Hepatocyte (in vitro differentiated cells): ENCODE measurements at regions not wholly inside any gene's neighbourhood (a gene's known extent, or its start where the extent isn't known, plus 50 kb on each side); places are given as distances from the start of the nearest gene placed in this dataset.

Experiments used
- DNase-seq: peaks from one replicate; pipeline ENCODE4 v3.0.0-alpha.2; 2016; ENCODE audit warnings: low spot score
- H2AFZ ChIP-seq: fragments of 200-600 bp; sonication (generic); 2 replicates; pipeline ENCODE4 v1.6.0; 2016; ENCODE audit warnings: antibody characterized with exemption, mild to moderate bottlenecking
- H3K27ac ChIP-seq: fragments of 200-600 bp; sonication (generic); 2 replicates; pipeline ENCODE4 v1.5.1; 2016; ENCODE audit warnings: mild to moderate bottlenecking
- H3K27me3 ChIP-seq: fragments of 200-600 bp; sonication (generic); 2 replicates; pipeline ENCODE4 v1.6.1; 2016
- H3K36me3 ChIP-seq: fragments of 200-600 bp; sonication (generic); replicated peaks from 2 replicates; pipeline ENCODE4 v1.5.1; 2016; ENCODE audit warnings: low read depth; ENCODE audit not compliant: insufficient read depth
- H3K4me1 ChIP-seq: fragments of 200-600 bp; sonication (generic); 2 replicates; pipeline ENCODE4 v1.5.1; 2016; ENCODE audit warnings: mild to moderate bottlenecking, moderate library complexity; ENCODE audit not compliant: insufficient read depth
- H3K4me2 ChIP-seq: fragments of 200-600 bp; sonication (generic); 2 replicates; pipeline ENCODE4 v1.6.0; 2016
- H3K4me3 ChIP-seq: fragments of 200-600 bp; sonication (generic); 2 replicates; pipeline ENCODE4 v1.5.1; 2016; ENCODE audit warnings: mild to moderate bottlenecking
- H3K79me2 ChIP-seq: fragments of 200-600 bp; sonication (generic); 2 replicates; pipeline ENCODE4 v1.6.0; 2017; ENCODE audit warnings: mild to moderate bottlenecking
- H3K9me2 ChIP-seq: fragments of 200-600 bp; sonication (generic); replicated peaks from 2 replicates; pipeline ENCODE4 v1.6.0; 2017; ENCODE audit warnings: mild to moderate bottlenecking; ENCODE audit not compliant: insufficient read depth
- H3K9me3 ChIP-seq: fragments of 200-600 bp; sonication (generic); 2 replicates; pipeline ENCODE4 v1.5.1; 2016; ENCODE audit warnings: low read depth, mild to moderate bottlenecking
- H4K20me1 ChIP-seq: fragments of 200-600 bp; sonication (generic); 2 replicates; pipeline ENCODE4 v1.6.0; 2016; ENCODE audit warnings: mild to moderate bottlenecking; ENCODE audit not compliant: insufficient read depth, poor library complexity, severe bottlenecking
- CTCF ChIP-seq: fragments of 200-600 bp; sonication (generic); IDR thresholded peaks from 2 replicates; pipeline ENCODE4 v1.5.1; 2016; ENCODE audit warnings: antibody characterized with exemption, mild to moderate bottlenecking; ENCODE audit not compliant: poor library complexity
- EZH2 ChIP-seq: fragments of 200-600 bp; sonication (generic); IDR thresholded peaks from 2 replicates; pipeline ENCODE4 v1.6.1; 2016; ENCODE audit warnings: antibody characterized with exemption, mild to moderate bottlenecking, borderline replicate concordance
- EZH2phosphoT487 ChIP-seq: fragments of 200-600 bp; sonication (generic); IDR thresholded peaks from one replicate; pipeline ENCODE4 v1.6.1; 2018; ENCODE audit warnings: antibody characterized with exemption, mild to moderate bottlenecking, low read depth, moderate library complexity; ENCODE audit not compliant: unreplicated experiment, severe bottlenecking
- WGBS: methylation state at CpG from one replicate; pipeline ENCODE4 v1.1.6; 2016; ENCODE audit warnings: low lambda C conversion rate; ENCODE audit errors: missing lambda C conversion rate; 5-methylcytosine and 5-hydroxymethylcytosine counted together

- Histone ChIP-seq H3K4me3 (no peak overlapping the region), H2AFZ (no peak overlapping the region), H3K27me3 (no peaks in the 10 kb centered on the region), H3K9me2 (no peaks in the 10 kb centered on the region), H3K27ac (no peak overlapping the region), H3K4me2 (no peak overlapping the region), H3K4me1 (peaks cover 3% of the 10 kb centered on the region), H4K20me1 (no peaks in the 10 kb centered on the region), H3K79me2 (no peaks in the 10 kb centered on the region), H3K9me3 (no peaks in the 10 kb centered on the region), H3K36me3 (no peaks in the 10 kb centered on the region)
- 89% methylated on average over 3 of the region's 3 CpGs for WGBS
- no peak for DNase-seq
- TF ChIP-seq CTCF (no peak), EZH2phosphoT487 (no peak), EZH2 (no peak)
Observed at GRCh38 chr2:156177654-156178053, 154.9 kb downstream of the NR4A2 start.

- TF ChIP-seq EZH2phosphoT487: no peak
- TF ChIP-seq CTCF: no peak
- TF ChIP-seq EZH2: no peak
- H4K20me1 ChIP-seq: no peaks in the 10 kb centered on the region
- WGBS: 86% methylated on average over 2 of the region's 2 CpGs
- no peaks in the 10 kb centered on the region for H3K79me2 ChIP-seq
- peaks cover 2% of the 10 kb centered on the region for H3K4me1 ChIP-seq
- no peaks in the 10 kb centered on the region for H3K9me2 ChIP-seq
- H3K27ac ChIP-seq: no peak overlapping the region
- H3K27me3 ChIP-seq: no peaks in the 10 kb centered on the region
- peaks cover 4% of the 10 kb centered on the region for H3K9me3 ChIP-seq
- no peak overlapping the region for H3K4me2 ChIP-seq
- no peak overlapping the region for H3K4me3 ChIP-seq
- no peak overlapping the region for H2AFZ ChIP-seq
- no peak for DNase-seq
- no peaks in the 10 kb centered on the region for H3K36me3 ChIP-seq
Observed at GRCh38 chr2:156175946-156176345, 156.6 kb downstream of the NR4A2 start.

GRCh38 chr2:156170929-156171328, 161.6 kb downstream of the NR4A2 start:
- no peaks in the 10 kb centered on the region for H3K36me3 ChIP-seq
- H3K27ac ChIP-seq: no peak overlapping the region
- H3K79me2 ChIP-seq: no peaks in the 10 kb centered on the region
- TF ChIP-seq CTCF (no peak), EZH2 (no peak), EZH2phosphoT487 (no peak)
- 69% methylated on average over 2 of the region's 2 CpGs for WGBS
- H3K27me3 ChIP-seq: no peaks in the 10 kb centered on the region
- H4K20me1 ChIP-seq: no peaks in the 10 kb centered on the region
- H3K9me2 ChIP-seq: no peaks in the 10 kb centered on the region
- H2AFZ ChIP-seq: no peak overlapping the region
- peaks cover 4% of the 10 kb centered on the region for H3K9me3 ChIP-seq
- no peak for DNase-seq
- H3K4me2 ChIP-seq: no peak overlapping the region
- no peak overlapping the region for H3K4me3 ChIP-seq
- H3K4me1 ChIP-seq: no peaks in the 10 kb centered on the region

GRCh38 chr2:156165742-156166141, 166.8 kb downstream of the NR4A2 start:
- no peaks in the 10 kb centered on the region for H3K36me3 ChIP-seq
- no peak overlapping the region for H2AFZ ChIP-seq
- no peak overlapping the region for H3K4me3 ChIP-seq

More at GRCh38 chr2:156165742-156166141, 166.8 kb downstream of the NR4A2 start:
- Histone ChIP-seq H3K79me2 (no peaks in the 10 kb centered on the region), H3K4me1 (no peaks in the 10 kb centered on the region), H3K27ac (no peak overlapping the region), H3K27me3 (no peaks in the 10 kb centered on the region), H3K4me2 (no peak overlapping the region), H3K9me2 (no peaks in the 10 kb centered on the region), H3K9me3 (no peaks in the 10 kb centered on the region), H4K20me1 (no peaks in the 10 kb centered on the region)
- WGBS: 71% methylated on average over 2 of the region's 2 CpGs
- DNase-seq: no peak
- TF ChIP-seq EZH2phosphoT487 (no peak), EZH2 (no peak), CTCF (no peak)
